ENCODE measurements at regions not wholly inside any gene's neighbourhood (a gene's known extent, or its start where the extent isn't known, plus 50 kb on each side); places are given as distances from the start of the nearest gene placed in this dataset.

GRCh38 chr4:31298737-31299136, 578.6 kb downstream of the PCDH7 start:
- DNase-seq: no peak

- no peak for DNase-seq
Measured at GRCh38 chr4:31307029-31307428, 586.9 kb downstream of the PCDH7 start.

GRCh38 chr4:31324814-31325213, 604.6 kb downstream of the PCDH7 start:
- no peak for DNase-seq

DNA sequence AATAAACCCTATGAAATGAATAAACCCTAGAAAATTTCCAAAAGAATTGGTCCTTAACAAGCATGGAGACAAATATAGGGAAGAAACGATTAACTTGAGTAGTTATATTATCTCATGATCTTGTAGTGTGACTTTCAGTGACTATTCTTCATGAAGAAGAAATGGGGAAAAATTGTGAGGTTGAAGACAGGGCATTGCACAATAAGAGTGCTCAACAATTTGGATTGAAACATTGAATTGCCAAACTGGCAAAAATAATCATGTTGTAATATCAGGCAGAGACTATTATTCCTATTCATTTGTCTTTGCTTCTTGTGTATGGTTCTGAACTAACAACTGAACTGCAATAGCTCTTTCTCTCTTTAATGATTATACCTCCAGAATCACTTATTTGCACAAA, 605.1 kb downstream of the PCDH7 start:
- DNase-seq: no peak

DNA sequence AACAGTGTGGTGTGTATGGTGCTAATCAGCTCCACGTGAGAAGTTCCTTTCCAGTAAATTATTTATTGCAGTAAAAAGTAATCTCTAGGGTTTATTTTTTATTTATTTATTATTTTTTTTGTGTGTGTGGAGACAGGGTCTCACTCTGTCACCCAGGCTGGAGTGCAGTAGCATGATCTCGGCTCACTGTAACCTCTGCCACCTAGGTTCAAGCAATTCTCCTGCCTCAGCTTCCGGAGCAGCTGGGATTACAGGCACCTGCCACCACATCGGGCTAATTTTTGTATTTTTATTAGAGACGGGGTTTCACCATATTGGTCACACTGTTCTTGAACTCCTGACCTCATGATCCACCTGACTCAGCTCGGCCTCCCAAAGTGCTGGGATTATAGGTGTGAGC, 606.9 kb downstream of the PCDH7 start:
- DNase-seq: no peak

DNA sequence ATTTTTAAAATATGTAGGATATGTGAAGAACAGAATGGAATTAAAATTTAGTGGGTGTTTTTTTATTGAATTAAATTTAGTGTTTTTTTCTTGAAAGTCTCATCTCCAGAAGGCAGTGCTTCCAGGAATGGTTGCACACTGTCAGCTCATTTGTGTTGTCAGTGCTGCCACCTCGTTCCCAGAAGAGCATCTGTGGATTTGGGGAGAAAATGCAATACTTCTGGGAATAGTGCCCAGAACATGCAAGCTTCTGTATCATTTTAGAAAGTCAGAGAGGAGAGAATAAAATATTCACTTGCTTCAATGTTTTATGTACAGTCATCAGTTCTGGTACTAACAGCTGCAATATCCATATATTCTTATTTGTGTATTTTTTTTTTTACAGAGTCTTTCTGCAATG, 608.8 kb downstream of the PCDH7 start:
- no peak for DNase-seq

DNA sequence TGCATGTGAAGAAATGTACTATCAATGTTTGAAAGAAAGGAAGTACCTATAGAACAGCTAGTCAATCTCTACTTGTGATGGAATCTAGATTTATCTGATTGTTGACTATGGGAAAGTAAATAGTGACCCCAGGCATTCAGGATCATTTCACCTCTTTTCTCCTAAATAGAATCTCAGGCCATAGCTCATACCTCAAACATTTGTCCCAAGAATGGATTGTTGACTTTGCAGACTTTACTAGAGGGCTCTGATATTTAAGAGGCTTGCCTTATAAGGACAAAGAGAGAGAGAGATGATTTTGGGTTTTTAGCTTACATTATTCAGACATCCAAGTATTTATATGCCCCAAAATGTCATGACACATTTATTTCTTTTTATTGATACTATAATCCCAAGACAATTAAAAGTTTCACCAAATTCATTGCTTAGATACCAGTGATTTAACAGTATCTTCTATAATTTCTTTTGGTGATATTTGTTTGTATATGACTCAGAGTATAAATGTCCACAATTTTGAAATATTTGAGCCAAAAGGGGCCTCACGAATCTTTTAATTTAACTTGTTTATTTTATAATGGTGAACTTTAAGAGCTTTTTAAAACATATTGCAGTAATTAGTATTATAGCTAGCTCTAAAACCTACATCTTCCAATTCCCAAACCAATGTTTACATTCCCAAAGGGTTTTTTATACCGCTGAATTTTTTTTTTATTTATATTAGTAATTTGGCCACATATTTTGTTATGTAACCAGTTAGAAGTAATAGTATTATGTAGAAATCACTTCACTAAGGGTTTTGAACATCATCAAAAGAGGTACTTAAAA, 614.1 kb downstream of the PCDH7 start:
- no peak for DNase-seq

- no peak for DNase-seq
Measured at GRCh38 chr4:31338000-31338399, 617.8 kb downstream of the PCDH7 start.

DNA sequence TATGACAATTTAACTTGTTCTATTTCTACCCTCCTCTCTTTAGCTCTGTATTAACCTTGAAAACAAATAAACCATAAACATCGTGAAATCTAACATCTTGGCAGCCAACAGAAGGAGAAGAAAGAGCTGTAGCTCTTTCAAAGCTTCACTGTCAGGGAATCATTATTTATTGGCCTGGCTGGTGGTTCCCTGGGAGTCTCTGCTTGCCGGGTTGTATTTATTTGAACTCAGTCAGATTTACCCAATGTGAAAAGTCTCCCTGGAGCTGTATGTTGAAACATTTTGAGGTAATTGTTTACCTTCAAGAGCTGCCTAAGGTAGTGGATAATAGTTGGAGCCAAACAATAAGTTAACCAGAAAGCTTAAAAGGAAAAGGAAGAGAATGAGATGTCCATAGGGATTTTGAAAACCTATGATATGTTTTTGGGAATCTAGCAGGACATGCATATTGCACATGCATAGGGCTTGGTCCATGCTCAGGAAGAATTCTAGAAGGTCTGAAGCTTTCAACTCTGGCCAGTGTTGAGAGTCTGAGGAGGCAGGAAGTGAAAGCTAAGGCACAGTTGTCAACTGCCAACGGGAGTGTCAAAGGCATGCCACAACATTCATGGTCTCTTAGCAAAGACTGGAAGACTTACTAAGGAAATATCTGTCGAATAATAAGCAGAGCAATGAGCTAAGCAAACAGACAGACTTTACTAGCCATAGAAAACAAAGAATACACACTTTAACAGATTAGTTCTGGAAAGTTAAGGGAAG, 621.6 kb downstream of the PCDH7 start:
- no peak for DNase-seq

DNA sequence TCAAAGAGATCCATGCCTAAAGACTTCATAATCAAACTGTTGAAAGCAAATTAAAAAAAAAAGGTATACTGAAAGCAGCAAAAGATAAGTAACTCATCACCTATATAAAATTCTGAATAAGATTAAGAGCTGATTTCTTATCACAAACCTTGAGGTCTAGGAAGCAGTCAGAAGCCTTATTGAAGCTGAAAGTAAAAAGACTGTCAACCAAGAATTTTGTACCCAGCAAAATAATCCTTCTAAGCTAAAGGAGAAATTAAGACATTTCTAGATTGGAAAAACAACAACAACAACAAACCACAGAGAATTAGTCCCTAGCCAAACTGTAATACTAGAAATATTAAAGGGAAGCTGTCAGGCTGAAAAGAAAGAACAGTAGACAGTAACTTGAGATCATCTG, 622.9 kb downstream of the PCDH7 start:
- no peak for DNase-seq

GRCh38 chr4:31349907-31350306, 629.7 kb downstream of the PCDH7 start:
- DNase-seq: no peak

DNA sequence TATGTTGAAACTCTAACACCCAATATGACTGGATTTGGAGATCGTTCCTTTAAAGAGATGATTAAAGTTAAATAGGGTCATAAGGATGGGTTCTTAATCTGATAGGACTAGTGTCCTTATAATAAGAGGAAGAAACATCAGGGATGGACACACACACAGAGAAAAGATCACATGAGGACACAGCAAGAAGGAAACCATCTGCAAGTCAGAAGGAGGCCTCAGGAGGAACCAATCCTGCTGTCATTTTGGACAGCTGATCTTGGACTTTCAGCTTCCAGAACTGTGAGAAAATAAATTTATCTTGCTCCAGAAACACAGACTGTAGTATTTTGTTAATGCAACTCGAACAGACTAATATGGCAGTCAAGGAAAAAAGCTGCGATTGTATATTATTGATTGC, 631.5 kb downstream of the PCDH7 start:
- no peak for DNase-seq

DNA sequence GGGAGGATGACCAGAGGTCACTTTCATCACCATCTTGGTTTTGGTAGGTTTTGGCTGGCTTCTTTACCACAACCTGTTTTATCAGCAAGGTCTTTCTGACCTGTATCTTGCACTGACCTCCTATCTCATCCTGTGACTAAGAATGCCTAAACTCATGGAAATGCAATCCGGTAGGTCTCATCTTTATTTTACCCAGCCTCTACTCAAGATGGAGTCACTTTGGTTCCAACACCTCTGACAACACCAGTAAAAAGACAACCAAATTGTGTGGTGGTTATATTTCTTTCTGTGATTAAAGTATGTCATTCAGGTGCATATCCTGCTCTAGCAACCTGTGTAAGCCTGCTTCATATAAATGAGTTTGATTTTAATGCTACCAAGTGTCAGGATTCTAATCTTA, 636.7 kb downstream of the PCDH7 start:
- no peak for DNase-seq

GRCh38 chr4:31360786-31361185, 640.6 kb downstream of the PCDH7 start:
- DNase-seq: no peak

DNA sequence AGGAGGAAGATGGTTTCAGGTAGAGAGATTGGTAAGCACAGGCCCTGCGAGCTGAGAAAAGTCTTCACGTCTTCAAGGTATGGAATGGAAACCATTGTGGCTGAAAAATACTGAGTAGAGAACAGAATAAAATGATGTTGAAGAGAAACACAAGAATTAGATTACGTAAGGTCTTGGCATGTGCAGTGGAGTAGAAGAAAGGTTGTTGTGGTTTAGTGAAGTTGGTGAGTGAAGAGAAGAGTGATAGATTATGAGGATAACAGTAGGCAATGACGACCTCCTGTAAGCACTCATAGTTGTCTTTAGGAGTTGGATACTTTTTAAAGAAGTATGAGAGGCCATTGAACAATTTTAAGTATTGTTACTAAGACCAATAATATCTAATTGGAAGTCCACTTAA, 642.6 kb downstream of the PCDH7 start:
- DNase-seq: no peak

DNA sequence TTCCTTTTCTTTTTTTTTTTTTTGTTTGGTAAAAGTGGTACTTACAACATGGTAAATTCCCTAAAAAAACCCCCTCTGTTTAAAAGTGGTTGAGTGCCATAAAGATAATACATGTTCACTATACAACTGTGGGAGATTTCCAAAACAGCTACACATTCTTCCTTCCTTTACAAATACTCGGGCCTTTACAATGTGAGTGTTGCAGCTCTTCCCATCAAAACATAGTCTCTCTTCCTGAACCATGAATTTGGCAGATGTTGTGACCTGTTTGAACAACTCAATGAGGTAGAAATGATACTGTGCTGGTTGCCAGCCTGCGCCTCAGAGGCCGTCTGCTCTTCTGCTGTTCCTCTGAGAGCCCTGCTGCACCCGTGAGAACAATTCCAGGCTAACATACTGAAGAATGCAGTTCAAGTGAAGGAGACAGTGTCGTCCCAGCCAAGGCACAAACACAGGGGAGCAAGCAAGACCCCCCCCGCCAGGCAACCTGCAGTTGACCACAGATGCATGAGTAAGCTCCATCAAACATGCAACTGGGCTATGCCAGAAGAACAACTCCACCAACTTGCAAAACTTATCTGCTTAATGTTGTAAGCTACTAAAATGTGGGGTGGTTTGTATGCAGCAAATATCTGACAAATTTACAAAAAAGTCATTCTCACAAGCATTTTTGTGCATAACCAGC, 645.0 kb downstream of the PCDH7 start:
- no peak for DNase-seq

- DNase-seq: no peak
Measured at GRCh38 chr4:31366041-31366440, 645.9 kb downstream of the PCDH7 start.

DNA sequence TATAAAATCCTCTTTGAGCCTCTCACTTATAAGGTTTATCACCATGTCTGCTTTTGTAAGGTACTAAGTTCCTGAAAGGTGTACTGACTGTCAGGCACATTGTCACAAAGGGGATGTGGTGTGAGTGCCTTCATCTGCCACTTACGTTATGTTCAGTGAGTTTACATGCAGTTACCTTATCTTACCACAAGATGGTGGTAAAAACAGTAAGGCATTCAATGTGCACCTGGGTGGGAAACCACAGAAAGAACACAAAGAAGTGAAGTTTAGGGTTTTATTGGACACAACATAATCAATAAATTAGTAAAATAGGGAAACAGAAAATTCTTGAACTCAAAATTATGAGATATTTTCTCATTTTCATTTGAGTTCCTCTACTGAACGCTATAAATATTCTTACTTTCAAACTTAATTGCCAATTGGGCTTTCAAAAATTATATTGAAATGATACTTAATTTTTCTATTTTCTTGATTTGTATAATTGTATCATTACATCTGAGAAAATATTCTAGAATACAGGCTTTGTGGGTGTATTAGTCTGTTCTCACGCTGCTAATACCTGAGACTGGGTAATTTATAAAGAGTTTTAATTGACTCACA, 650.8 kb downstream of the PCDH7 start:
- no peak for DNase-seq

GRCh38 chr4:31374256-31374960, 654.2 kb downstream of the PCDH7 start:
- no peak for DNase-seq

GRCh38 chr4:31375936-31376335, 655.8 kb downstream of the PCDH7 start:
- no peak for DNase-seq

DNA sequence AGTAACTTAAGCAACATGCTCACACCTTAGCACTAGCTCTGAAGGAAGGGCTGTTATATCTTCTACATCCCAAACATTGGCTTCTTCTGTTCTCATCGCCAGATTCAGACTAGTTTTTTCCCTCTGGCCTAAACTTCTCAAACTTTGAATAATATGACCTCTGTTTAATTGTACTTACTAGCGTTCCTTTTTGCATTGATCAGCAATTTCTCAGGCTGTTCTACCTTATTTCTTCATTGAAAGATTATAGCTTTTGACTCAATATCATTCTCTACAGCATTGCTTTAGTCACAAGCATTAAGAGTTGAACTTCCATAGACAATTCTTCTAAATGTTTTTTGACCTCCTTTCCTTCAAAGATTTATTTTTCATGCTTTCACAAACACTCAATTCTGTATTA, 659.2 kb downstream of the PCDH7 start:
- no peak for DNase-seq

- no peak for DNase-seq
Measured at GRCh38 chr4:31383767-31384166, 663.6 kb downstream of the PCDH7 start.

- DNase-seq: no peak
Measured at GRCh38 chr4:31390849-31391248, 670.7 kb downstream of the PCDH7 start.

Measured in CD4-positive, alpha-beta T cell treated with Interleukin-21 for 1 hour (primary cell).